ENCODE measurements at regions not wholly inside any gene's neighbourhood (a gene's known extent, or its start where the extent isn't known, plus 50 kb on each side); places are given as distances from the start of the nearest gene placed in this dataset.

DNA sequence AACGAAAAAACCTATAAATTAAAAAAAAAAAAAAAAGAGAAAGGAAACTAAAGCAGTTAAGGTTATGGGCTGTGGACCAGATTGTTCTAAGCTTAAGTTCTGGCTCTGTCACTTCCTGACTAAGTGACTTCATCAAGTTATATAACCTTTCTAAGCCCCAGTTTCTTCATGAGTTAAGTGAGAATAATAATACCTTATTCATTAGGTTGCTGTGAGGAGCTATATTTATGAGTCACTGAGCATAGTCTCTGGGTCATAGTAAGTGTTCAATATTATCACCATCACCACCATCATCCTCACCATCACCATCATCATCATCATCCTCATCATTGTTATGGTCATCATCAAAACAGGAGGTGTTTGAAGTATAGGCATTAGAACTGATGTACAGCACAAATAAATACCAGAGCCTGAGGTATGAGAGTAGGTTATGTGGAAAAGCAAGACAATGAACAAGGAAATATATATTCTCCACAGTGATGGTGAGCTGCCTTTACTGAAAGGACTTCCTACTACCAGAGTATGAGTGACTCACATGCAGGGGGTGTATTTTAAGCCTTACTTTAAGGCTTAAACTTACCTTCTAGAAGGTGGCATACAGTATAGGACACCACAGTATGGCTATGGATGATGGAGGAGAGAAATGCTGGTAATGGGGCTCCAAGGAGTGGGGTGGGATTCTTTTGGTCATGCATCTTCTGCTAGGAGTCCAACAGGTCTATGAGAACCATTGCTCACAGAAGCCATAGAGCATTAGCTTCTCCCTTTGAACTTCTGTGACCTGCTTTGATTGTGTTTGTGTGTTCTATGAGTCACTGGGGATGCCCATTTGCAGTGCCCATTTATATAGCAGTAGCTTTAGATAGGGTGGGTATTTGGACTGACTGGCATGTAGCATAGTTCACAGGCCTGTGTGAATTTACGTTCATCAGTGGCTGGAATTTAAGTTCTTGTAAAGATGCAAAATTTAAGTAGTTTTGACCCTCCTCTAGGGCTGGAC is 104.4 kb downstream of the KLF5 start:
- no peak for TF ChIP-seq ZNF416 (CRISPR knock-in tag; IDR thresholded peaks at IDR 0.05)
- TF ChIP-seq, protein P1, sequence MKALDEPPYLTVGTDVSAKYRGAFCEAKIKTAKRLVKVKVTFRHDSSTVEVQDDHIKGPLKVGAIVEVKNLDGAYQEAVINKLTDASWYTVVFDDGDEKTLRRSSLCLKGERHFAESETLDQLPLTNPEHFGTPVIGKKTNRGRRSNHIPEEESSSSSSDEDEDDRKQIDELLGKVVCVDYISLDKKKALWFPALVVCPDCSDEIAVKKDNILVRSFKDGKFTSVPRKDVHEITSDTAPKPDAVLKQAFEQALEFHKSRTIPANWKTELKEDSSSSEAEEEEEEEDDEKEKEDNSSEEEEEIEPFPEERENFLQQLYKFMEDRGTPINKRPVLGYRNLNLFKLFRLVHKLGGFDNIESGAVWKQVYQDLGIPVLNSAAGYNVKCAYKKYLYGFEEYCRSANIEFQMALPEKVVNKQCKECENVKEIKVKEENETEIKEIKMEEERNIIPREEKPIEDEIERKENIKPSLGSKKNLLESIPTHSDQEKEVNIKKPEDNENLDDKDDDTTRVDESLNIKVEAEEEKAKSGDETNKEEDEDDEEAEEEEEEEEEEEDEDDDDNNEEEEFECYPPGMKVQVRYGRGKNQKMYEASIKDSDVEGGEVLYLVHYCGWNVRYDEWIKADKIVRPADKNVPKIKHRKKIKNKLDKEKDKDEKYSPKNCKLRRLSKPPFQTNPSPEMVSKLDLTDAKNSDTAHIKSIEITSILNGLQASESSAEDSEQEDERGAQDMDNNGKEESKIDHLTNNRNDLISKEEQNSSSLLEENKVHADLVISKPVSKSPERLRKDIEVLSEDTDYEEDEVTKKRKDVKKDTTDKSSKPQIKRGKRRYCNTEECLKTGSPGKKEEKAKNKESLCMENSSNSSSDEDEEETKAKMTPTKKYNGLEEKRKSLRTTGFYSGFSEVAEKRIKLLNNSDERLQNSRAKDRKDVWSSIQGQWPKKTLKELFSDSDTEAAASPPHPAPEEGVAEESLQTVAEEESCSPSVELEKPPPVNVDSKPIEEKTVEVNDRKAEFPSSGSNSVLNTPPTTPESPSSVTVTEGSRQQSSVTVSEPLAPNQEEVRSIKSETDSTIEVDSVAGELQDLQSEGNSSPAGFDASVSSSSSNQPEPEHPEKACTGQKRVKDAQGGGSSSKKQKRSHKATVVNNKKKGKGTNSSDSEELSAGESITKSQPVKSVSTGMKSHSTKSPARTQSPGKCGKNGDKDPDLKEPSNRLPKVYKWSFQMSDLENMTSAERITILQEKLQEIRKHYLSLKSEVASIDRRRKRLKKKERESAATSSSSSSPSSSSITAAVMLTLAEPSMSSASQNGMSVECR (CRISPR knock-in tag; IDR thresholded peaks at IDR 0.05; ENCODE audit: borderline replicate concordance), result no peak

Data from WTC11 (cell line).